ENCODE measurements at regions not wholly inside any gene's neighbourhood (a gene's known extent, or its start where the extent isn't known, plus 50 kb on each side); places are given as distances from the start of the nearest gene placed in this dataset.

GRCh38 chr12:74456431-74456830 lies 81.2 kb upstream of the ATXN7L3B start:
- TF ChIP-seq CTCF (IDR thresholded peaks at IDR 0.05; ENCODE audit: low read length) (no peak), EZH2phosphoT487 (IDR thresholded peaks at IDR 0.05; ENCODE audit: low read length) (no peak), EZH2 (optimal IDR thresholded peaks at IDR 0.05; ENCODE audit: low read depth, low read length) (no peak)

All from MM.1S (cell line).